SH-SY5Y (cell line): ENCODE measurements at regions not wholly inside any gene's neighbourhood (a gene's known extent, or its start where the extent isn't known, plus 50 kb on each side); places are given as distances from the start of the nearest gene placed in this dataset.

Source experiments
- GATA2 ChIP-seq: IDR thresholded peaks from 2 replicates; pipeline ENCODE4 v1.6.1; 2011; ENCODE audit warnings: mild to moderate bottlenecking, low read depth, low read length
- GATA3 ChIP-seq: IDR thresholded peaks from 2 replicates; pipeline ENCODE4 v1.6.1; 2011; ENCODE audit warnings: low read depth, mild to moderate bottlenecking, low read length, moderate library complexity

GRCh38 chr5:68954618-68954910 is 139.2 kb upstream of the SLC30A5 start:
- no peak for TF ChIP-seq GATA3
- no peak for TF ChIP-seq GATA2
